ENCODE measurements at regions not wholly inside any gene's neighbourhood (a gene's known extent, or its start where the extent isn't known, plus 50 kb on each side); places are given as distances from the start of the nearest gene placed in this dataset.

GRCh38 chr3:10688548-10689172, 127.4 kb upstream of the SLC6A11 start:
- TF ChIP-seq ATF3 (CRISPR knock-in tag; conservative IDR thresholded peaks at IDR 0.05) (no peak), CTCF (IDR thresholded peaks at IDR 0.05) (no peak), ZNF281 (CRISPR knock-in tag; IDR thresholded peaks at IDR 0.05) (no peak), STAT6 (CRISPR knock-in tag; conservative IDR thresholded peaks at IDR 0.05; ENCODE audit: low read depth) (no peak), TCF7 (CRISPR knock-in tag; IDR thresholded peaks at IDR 0.05; ENCODE audit: low read depth) (no peak), PRDM15 (CRISPR knock-in tag; IDR thresholded peaks at IDR 0.05) (no peak), PREB (CRISPR knock-in tag; IDR thresholded peaks at IDR 0.05; ENCODE audit: borderline replicate concordance) (no peak), CBFB (CRISPR knock-in tag; IDR thresholded peaks at IDR 0.05; ENCODE audit: low read depth) (no peak), RELA (CRISPR knock-in tag; IDR thresholded peaks at IDR 0.05; ENCODE audit: borderline replicate concordance) (no peak)
